Epithelial cell of esophagus (primary cell): ENCODE measurements at regions not wholly inside any gene's neighbourhood (a gene's known extent, or its start where the extent isn't known, plus 50 kb on each side); places are given as distances from the start of the nearest gene placed in this dataset.

Experiments
- DNase-seq: peaks from one replicate; pipeline ENCODE4 v3.0.0; 2010; ENCODE audit warnings: low read depth
- H3K4me3 ChIP-seq: 2 replicates; pipeline ENCODE4 v1.5.1; 2011; ENCODE audit warnings: mild to moderate bottlenecking, low read length, control low read depth
- CTCF ChIP-seq: IDR thresholded peaks from 2 replicates; pipeline ENCODE4 v1.5.1; 2011; ENCODE audit warnings: low read depth, mild to moderate bottlenecking, low read length, control low read depth, inconsistent platforms; ENCODE audit not compliant: insufficient read depth; ENCODE audit errors: missing control alignments

- no peak for TF ChIP-seq CTCF
- no peak for DNase-seq
- no peak overlapping the region for H3K4me3 ChIP-seq
Measured at GRCh38 chr3:6110451-6110850, 750.5 kb upstream of the GRM7 start.

GRCh38 chr3:6112546-6112945 lies 748.4 kb upstream of the GRM7 start:
- no peak for TF ChIP-seq CTCF
- no peak for DNase-seq
- no peak overlapping the region for H3K4me3 ChIP-seq

DNA sequence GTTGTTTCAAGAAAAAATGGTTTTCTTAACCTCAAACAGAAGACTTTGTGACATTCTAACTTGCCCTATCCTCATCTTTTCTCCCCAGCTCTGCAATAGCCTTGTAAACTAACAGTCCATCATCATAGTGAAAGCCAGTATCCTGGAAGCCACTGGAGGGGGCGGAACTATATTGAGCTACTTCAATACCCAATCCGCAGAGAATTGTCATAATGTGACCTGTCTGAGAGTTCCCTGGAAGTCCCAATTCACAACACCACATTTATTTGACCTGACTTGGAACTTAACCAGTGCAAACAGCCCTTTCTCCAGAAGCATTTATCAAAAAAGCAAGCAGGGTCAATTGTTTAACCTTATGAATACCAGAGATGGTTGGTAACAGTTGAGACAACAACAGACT lies 747.6 kb upstream of the GRM7 start:
- no peak overlapping the region for H3K4me3 ChIP-seq
- no peak for DNase-seq
- TF ChIP-seq CTCF = no peak

GRCh38 chr3:6119367-6119766 lies 741.5 kb upstream of the GRM7 start:
- no peak overlapping the region for H3K4me3 ChIP-seq
- TF ChIP-seq CTCF = no peak
- no peak for DNase-seq

GRCh38 chr3:6120786-6121185 lies 740.1 kb upstream of the GRM7 start:
- no peak for DNase-seq
- H3K4me3 ChIP-seq = no peak overlapping the region
- no peak for TF ChIP-seq CTCF

- DNase-seq = no peak
- no peak overlapping the region for H3K4me3 ChIP-seq
- TF ChIP-seq CTCF = no peak
Measured at GRCh38 chr3:6124875-6125274, 736.0 kb upstream of the GRM7 start.

DNA sequence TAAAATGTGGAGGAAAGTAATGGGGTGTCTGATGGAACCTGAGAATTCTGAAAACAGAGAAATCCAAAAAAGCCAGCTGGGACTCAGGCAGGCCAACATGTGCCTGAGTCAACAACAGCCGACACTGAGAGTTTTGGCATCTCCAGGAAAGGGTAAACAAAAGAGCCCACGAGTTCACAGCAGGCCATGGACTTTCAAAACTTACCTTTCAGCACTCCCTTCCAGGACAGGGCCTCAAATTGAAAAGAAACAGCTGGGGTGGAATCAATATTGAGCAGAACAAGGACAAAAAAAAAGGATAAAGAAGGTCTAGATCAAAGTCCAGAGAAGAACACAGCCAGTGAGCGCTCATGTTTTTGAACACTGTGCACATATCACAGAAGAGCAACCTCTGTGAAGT lies 735.4 kb upstream of the GRM7 start:
- no peak overlapping the region for H3K4me3 ChIP-seq
- no peak for DNase-seq
- TF ChIP-seq CTCF = no peak
